MM.1S (cell line): ENCODE measurements at regions not wholly inside any gene's neighbourhood (a gene's known extent, or its start where the extent isn't known, plus 50 kb on each side); places are given as distances from the start of the nearest gene placed in this dataset.
"Not testable (repeated sequence)": the region's sequence is repeated elsewhere in the genome, so short reads cannot be mapped to it uniquely, and the experiment has no call there.

Source experiments
- DNase-seq: peaks from one replicate; pipeline ENCODE4 v3.0.0-alpha.2; 2015
- H2AFZ ChIP-seq: fragments of 300-600 bp; sonication (generic); 2 replicates; pipeline ENCODE4 v1.6.0; 2016; ENCODE audit warnings: antibody characterized with exemption, low read length
- H3F3A ChIP-seq: fragments of 300-600 bp; sonication (generic); 2 replicates; pipeline ENCODE4 v1.6.1; 2016; ENCODE audit warnings: mild to moderate bottlenecking, antibody characterized with exemption, low read length, moderate library complexity, mixed read lengths; ENCODE audit not compliant: insufficient read depth
- H3K27ac ChIP-seq: fragments of 300-600 bp; sonication (generic); 2 replicates; pipeline ENCODE4 v1.5.1; 2016; ENCODE audit warnings: mild to moderate bottlenecking, low read length
- H3K27me3 ChIP-seq: fragments of 300-600 bp; sonication (generic); replicated peaks from 2 replicates; pipeline ENCODE4 v1.6.0; 2016; ENCODE audit warnings: low read length; ENCODE audit not compliant: insufficient read depth
- H3K36me3 ChIP-seq: fragments of 300-600 bp; sonication (generic); replicated peaks from 2 replicates; pipeline ENCODE4 v1.6.1; 2016; ENCODE audit warnings: mild to moderate bottlenecking, low read length, mixed read lengths; ENCODE audit not compliant: insufficient read depth
- H3K4me1 ChIP-seq: fragments of 300-600 bp; sonication (generic); 2 replicates; pipeline ENCODE4 v1.6.1; 2016; ENCODE audit warnings: low read length, mixed read lengths
- H3K4me2 ChIP-seq: fragments of 300-600 bp; sonication (generic); 2 replicates; pipeline ENCODE4 v1.6.0; 2016; ENCODE audit warnings: low read depth, low read length
- H3K4me3 ChIP-seq: fragments of 300-600 bp; sonication (generic); 2 replicates; pipeline ENCODE4 v1.5.1; 2016; ENCODE audit warnings: low read length, mixed read lengths
- H3K79me2 ChIP-seq: fragments of 300-600 bp; sonication (generic); 2 replicates; pipeline ENCODE4 v1.6.1; 2016; ENCODE audit warnings: mixed run types, low read length, mixed read lengths
- H3K9ac ChIP-seq: fragments of 300-600 bp; sonication (generic); 2 replicates; pipeline ENCODE4 v1.6.1; 2016; ENCODE audit warnings: low read length, mixed read lengths
- H3K9me2 ChIP-seq: fragments of 300-600 bp; sonication (generic); replicated peaks from 2 replicates; pipeline ENCODE4 v1.6.1; 2016; ENCODE audit warnings: mild to moderate bottlenecking, low read length, mixed read lengths; ENCODE audit not compliant: insufficient read depth
- H3K9me3 ChIP-seq: fragments of 300-600 bp; sonication (generic); replicated peaks from 2 replicates; pipeline ENCODE4 v1.6.1; 2016; ENCODE audit warnings: mild to moderate bottlenecking, low read length, mixed read lengths; ENCODE audit not compliant: insufficient read depth
- H4K20me1 ChIP-seq: fragments of 300-600 bp; sonication (generic); 2 replicates; pipeline ENCODE4 v1.6.1; 2016; ENCODE audit warnings: mild to moderate bottlenecking, low read length, moderate library complexity, mixed read lengths; ENCODE audit not compliant: insufficient read depth

- H2AFZ ChIP-seq, H3K27me3 ChIP-seq, DNase-seq, H3K4me3 ChIP-seq, H3K4me1 ChIP-seq, H3K4me2 ChIP-seq, H3F3A ChIP-seq, H3K9me2 ChIP-seq, H4K20me1 ChIP-seq, H3K79me2 ChIP-seq, H3K9me3 ChIP-seq, H3K9ac ChIP-seq, H3K36me3 ChIP-seq, H3K27ac ChIP-seq: not testable (repeated sequence)
Observed at GRCh38 chr9:41658116-41658515, 469.0 kb upstream of the ZNG1F start.

GRCh38 chr9:41657141-41657540 is 468.0 kb upstream of the ZNG1F start:
- not testable (repeated sequence) for H3K4me3 ChIP-seq, H3F3A ChIP-seq, H3K36me3 ChIP-seq, H3K79me2 ChIP-seq, H3K4me1 ChIP-seq, H3K9me2 ChIP-seq, H3K27me3 ChIP-seq, H2AFZ ChIP-seq, H4K20me1 ChIP-seq, DNase-seq, H3K9ac ChIP-seq, H3K27ac ChIP-seq, H3K4me2 ChIP-seq, H3K9me3 ChIP-seq

- not testable (repeated sequence) for H3F3A ChIP-seq, H4K20me1 ChIP-seq, H3K27me3 ChIP-seq, DNase-seq, H3K9ac ChIP-seq, H3K79me2 ChIP-seq, H3K36me3 ChIP-seq, H3K27ac ChIP-seq, H3K4me2 ChIP-seq, H3K9me2 ChIP-seq, H3K4me1 ChIP-seq, H3K9me3 ChIP-seq, H2AFZ ChIP-seq, H3K4me3 ChIP-seq
Observed at GRCh38 chr9:41655071-41655554, 466.0 kb upstream of the ZNG1F start.

- H3K9me3 ChIP-seq, H2AFZ ChIP-seq, H3K79me2 ChIP-seq, H3K27ac ChIP-seq, H3F3A ChIP-seq, DNase-seq, H4K20me1 ChIP-seq, H3K36me3 ChIP-seq, H3K27me3 ChIP-seq, H3K9ac ChIP-seq, H3K4me1 ChIP-seq, H3K4me2 ChIP-seq, H3K4me3 ChIP-seq, H3K9me2 ChIP-seq: not testable (repeated sequence)
Observed at GRCh38 chr9:41654349-41654748, 465.2 kb upstream of the ZNG1F start.

- H3K36me3 ChIP-seq, H2AFZ ChIP-seq, H3K9me3 ChIP-seq, H3K27me3 ChIP-seq, H3F3A ChIP-seq, DNase-seq, H4K20me1 ChIP-seq, H3K9me2 ChIP-seq, H3K27ac ChIP-seq, H3K79me2 ChIP-seq, H3K4me1 ChIP-seq, H3K4me3 ChIP-seq, H3K9ac ChIP-seq, H3K4me2 ChIP-seq: not testable (repeated sequence)
Observed at GRCh38 chr9:41653560-41654340, 464.6 kb upstream of the ZNG1F start.

GRCh38 chr9:41652800-41653199 is 463.7 kb upstream of the ZNG1F start:
- not testable (repeated sequence) for DNase-seq, H3K27me3 ChIP-seq, H3K4me3 ChIP-seq, H3K79me2 ChIP-seq, H3K9me3 ChIP-seq, H3F3A ChIP-seq, H3K9me2 ChIP-seq, H3K4me2 ChIP-seq, H3K4me1 ChIP-seq, H3K27ac ChIP-seq, H4K20me1 ChIP-seq, H3K36me3 ChIP-seq, H3K9ac ChIP-seq, H2AFZ ChIP-seq

- not testable (repeated sequence) for H3K27ac ChIP-seq, H3F3A ChIP-seq, H3K79me2 ChIP-seq, H4K20me1 ChIP-seq, H3K9me2 ChIP-seq, DNase-seq, H3K4me1 ChIP-seq, H2AFZ ChIP-seq, H3K9me3 ChIP-seq, H3K4me3 ChIP-seq, H3K36me3 ChIP-seq, H3K4me2 ChIP-seq, H3K27me3 ChIP-seq, H3K9ac ChIP-seq
Observed at GRCh38 chr9:41652100-41652713, 463.1 kb upstream of the ZNG1F start.

- not testable (repeated sequence) for H2AFZ ChIP-seq, H3K9me3 ChIP-seq, H3K4me2 ChIP-seq, H3K36me3 ChIP-seq, H3K27ac ChIP-seq, DNase-seq, H3K27me3 ChIP-seq, H4K20me1 ChIP-seq, H3K9ac ChIP-seq, H3K79me2 ChIP-seq, H3F3A ChIP-seq, H3K4me1 ChIP-seq, H3K4me3 ChIP-seq, H3K9me2 ChIP-seq
Observed at GRCh38 chr9:41650086-41650485, 461.0 kb upstream of the ZNG1F start.
